NCI-H345 treated with DMSO at 0.1 percent for 48 hours (cell line): ENCODE measurements at regions not wholly inside any gene's neighbourhood (a gene's known extent, or its start where the extent isn't known, plus 50 kb on each side); places are given as distances from the start of the nearest gene placed in this dataset.
"Not testable (repeated sequence)": the region's sequence is repeated elsewhere in the genome, so short reads cannot be mapped to it uniquely, and the experiment has no call there.

Experiments used
- DNase-seq: peaks from one replicate; lab custom pipeline; 2025; ENCODE audit not compliant: unreplicated experiment; lab: John Stamatoyannopoulos, UW

DNA sequence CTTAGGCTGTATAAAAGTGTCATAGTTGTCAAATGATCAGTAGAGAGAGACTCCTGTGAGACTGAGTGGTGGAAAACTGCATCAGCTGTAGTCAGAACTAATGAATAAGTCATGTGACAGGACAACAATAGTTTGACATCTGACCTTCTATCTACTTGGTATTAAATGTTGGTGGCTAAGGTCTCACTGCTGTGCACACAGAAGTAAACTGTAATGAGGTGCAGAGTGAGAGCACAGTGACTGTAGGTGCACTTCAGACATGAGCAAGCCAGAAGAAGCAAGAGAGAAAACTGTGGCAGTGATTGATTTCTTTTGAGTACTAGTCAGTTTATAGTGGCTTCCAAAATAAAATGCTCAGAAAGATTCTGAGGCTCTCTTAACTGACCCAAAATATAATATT lies 803.6 kb downstream of the RAPGEF2 start:
- no peak for DNase-seq

DNA sequence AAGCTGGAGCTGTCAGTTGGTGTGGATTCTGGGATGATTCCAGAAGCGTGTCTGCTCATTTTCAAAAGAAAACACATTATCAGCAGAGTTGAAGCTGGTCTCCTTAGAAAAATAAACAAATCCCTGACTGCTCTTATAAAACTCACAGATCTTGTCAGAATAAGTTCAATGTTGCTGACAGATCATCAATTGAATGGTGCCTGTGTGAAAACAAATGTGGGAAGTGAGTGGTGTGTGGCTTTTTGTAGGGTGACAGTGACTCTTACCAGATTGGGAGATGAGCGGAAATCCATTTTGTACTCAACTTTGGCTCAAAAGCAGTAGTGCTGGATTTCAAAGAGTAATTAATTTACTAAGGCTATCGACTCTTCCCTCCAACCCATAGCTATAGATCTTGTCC lies 807.8 kb downstream of the RAPGEF2 start:
- no peak for DNase-seq

DNA sequence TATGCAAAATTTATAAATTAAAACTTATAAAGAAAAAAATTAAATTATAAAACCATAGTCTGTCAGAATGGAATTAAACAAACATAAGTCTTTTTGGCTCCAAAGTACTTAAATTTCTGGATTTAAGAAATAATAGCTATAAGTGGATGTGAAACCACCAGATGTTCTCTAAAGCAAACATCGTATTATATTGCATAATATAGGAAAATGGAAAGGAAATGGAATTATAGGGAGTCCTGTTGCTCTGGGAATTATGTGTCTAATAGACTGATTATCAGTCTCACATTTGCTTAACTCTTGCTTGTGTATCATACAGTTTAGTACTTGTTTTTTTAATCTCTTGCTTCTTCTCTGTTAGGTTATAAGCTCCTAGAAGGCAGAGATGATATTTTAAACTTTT lies 819.2 kb downstream of the RAPGEF2 start:
- DNase-seq = no peak

DNA sequence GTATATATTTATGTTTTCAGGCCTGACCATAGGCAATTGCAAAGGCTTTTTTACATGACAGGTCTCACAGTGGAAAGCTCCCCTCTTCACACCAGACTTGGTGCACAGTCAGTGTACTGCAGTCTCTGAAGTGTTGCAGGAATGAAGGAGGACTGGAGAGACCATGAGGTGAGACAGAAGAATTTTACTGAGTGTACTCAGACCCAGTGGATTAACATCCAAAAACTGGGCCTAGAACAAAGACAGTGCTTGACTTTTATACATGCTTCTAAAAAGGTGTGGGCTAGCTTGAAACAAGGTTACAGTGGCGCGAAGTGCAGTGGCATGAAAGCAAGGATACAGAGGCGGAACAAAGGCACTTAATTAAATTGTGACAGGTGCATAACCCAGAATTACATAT lies 822.9 kb downstream of the RAPGEF2 start:
- DNase-seq = no peak

GRCh38 chr4:159926871-159927270 lies 824.0 kb downstream of the RAPGEF2 start:
- no peak for DNase-seq

DNA sequence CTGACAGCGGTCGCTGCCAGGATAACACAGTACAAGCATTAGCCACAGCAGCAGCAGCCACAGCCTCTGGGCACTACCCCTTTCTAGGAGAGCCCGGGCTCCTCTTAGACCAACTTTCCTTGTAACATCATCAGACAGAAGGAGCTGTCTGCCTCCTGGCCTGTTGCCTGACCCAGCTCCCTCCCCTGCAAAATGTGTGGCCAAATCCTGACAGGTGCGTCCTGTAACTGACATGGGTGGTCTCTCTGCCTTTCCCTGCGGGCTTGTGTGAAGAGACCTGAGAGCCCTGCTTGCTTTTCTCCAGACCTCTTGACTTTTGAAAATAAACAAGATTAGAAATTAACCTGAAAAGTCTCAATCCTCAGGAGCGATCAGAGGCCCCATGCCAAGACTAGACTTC lies 824.9 kb downstream of the RAPGEF2 start:
- no peak for DNase-seq

DNA sequence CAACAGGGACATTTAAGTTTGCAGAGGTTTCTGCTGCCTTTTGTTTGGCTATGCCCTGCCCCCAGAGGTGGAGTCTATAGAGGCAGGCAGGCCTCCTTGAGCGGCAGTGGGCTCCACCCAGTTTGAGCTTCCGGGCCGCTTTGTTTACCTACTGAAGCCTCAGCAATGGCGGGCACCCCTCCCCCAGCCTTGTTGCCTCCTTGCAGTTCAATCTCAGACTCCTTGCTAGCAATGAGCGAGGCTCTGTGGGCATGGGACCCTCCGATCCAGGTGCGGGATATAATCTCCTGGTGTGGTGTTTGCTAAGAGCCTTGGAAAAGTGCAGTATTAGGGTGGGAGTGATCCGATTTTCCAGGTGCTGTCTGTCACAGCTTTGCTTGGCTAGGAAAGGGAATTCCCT lies 831.7 kb downstream of the RAPGEF2 start:
- DNase-seq = not testable (repeated sequence)

DNA sequence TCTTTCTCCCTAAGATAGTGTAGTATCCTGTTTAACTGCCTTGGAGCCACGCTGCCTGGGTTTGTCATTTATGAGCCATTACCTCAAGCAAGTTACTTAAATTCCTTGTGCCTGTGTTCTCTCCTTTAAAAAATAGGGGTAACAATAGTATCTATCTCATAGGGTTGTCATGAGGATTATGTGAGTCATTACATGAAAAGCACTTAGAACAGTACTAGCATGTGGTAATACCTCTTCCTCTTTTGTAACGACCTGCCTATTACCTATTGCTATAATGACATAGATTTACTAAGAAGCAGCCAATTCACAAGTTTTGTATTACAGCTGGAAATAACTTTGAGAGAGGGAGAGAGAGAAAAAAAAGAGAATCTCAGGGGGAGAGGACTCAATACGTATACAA lies 834.7 kb downstream of the RAPGEF2 start:
- no peak for DNase-seq

DNA sequence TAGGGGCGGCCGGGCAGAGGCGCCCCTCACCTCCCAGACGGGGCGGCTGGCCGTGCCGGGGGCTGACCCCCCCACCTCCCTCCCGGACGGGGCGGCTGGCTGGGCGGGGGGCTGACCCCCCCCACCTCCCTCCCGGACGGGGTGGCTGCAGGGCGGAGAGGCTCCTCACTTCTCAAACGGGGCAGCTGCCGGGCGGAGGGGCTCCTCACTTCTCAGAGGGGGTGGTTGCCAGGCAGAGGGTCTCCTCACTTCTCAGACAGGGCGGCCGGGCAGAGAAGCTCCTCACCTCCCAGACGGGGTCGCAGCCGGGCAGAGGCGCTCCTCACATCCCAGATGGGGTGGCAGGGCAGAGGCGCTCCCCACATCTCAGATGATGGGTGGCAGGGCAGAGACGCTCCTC lies 836.8 kb downstream of the RAPGEF2 start:
- DNase-seq = not testable (repeated sequence)

DNA sequence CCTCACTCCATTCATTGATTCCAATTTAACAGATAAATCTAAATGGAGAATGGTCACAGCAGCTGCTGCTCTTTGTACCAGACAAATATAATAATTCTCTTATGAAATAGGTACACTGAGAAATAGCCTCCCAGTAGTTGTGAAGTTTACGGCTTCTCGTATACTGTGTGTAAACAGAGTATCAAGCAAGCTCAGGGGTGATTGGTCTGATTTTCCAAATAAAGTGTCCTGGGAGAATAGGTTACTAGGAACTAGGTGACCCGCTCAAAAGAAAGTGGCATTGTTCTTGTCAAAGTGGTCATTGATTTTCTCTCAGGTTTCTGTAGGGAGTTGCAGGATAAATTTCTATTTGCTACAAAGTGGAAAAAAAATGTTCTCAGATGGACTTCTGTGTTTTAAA lies 838.2 kb downstream of the RAPGEF2 start:
- DNase-seq = no peak

DNA sequence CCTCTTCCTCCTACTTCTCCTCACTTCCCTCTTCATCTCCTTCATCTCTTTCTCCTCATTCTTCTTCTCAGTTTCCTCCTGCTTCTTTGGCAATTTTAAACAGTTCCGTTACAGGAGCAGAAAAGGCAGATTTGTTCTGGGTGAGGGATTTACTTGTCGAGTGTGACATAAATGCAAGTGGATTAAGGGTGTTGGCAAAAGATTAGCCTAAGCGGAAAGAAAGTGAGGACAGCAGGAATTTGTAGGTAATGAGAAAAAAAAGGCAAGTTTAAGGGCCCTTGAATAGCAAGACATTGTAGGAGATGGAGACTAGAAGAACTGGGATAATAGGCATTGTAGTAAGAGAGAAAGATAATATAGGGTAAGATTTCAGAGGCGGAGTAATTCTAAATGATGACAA lies 841.6 kb downstream of the RAPGEF2 start:
- DNase-seq = no peak

DNA sequence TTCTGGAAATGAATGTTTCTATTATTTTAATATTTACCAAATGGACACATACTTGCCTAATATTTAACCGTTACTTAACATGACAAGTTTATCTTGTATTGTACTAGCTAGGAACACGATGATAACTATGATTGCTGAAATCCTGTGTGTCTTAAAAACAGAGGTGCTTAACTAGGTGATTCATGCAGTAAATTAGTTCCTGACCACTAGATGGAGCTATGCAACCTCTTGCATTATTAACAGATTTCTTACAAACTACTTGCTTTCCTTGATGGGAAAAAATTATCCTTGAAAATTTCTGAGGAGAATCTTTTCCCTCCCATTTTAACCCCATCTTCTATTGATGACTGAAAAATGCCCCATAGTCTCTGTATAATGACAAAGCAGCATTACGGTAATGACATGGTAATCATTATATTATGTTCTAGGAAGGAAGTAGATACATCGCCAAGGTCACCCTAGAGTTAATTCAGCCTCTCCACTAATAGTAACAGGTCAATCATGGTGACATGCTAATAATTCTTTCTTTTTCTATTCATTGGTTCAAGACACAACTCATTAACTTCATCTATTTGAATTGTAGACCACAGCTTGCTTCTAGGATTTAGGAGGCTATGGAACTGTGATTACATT lies 844.2 kb downstream of the RAPGEF2 start:
- no peak for DNase-seq

- no peak for DNase-seq
Measured at GRCh38 chr4:159950707-159951106, 847.8 kb downstream of the RAPGEF2 start.

DNA sequence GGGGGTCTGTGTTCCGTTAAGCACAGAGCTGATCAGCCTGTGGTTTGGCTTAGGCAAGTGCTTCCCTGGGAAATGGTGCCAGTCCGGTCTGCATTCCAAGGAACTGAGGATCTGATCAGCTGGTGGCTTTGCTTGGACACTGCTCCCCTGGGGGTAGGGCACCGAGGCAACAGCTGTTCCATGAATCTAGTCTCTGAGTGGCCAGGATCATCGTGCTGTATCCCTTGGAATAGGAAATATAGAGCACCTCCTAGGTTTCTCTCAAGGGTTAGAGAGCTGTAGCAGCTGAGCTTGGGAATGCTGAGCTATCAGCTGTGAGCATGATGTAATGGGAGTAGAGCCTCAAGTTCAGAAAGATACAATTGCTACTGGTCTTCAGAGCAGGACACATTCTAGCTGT lies 863.9 kb downstream of the RAPGEF2 start:
- DNase-seq = no peak

DNA sequence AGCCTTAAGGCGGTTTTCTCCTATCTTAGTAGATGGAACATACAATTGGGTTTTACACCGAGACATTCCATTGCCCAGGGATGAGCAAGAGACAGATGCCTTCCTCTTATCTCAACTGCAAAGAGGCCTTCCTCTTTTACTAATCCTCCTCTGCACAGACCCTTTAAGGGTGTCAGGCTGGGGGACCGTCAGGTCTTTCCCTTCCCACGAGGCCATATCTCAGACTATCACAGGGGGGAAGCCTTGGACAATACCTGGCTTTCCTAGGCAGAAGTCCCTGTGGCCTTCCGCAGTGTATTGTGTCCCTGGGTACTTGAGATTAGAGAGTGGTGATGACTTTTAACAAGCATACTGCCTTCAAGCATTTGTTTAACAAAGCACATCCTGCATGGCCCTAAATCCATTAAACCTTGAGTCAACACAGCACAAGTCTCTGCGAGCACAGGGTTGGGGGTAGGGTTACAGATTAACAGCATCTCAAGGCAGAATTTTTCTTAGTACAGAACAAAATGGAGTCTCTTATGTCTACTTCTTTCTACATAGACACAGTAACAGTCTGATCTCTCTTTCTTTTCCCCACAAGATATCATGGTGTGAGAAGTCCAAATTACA lies 874.1 kb downstream of the RAPGEF2 start:
- not testable (repeated sequence) for DNase-seq

DNA sequence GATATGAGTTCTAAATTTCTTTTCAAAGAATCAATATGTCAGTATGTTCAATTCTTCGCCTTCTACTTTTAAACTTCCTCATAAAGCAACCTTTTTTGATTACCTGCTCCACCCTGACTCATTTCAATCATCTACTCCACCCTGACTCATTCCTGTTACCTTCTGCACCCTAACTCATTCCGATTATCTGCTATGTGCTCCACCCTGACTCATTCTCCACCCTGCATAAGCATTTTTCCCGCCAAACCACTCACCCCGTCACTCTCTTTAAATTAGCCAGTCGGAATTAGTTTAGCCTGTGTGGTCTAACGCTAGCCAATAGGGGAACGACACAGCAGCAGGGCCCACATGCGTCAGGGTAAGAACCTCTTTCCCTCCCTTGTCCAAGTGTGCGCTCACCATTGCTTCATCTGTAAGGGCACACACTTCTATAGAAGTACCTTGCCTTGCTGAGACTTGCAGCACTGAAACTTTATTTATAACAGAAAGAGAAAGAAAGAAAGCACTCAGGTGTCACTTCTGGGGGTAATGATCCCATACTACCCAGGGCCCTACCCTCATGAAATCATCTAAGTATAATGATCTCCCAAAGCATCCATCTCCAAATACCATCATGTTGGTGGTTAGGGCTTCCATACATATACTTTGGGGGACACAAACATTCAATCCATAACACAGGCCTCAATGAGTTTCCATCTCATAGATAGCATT lies 875.2 kb downstream of the RAPGEF2 start:
- DNase-seq = no peak

GRCh38 chr4:159979351-159979750 lies 876.5 kb downstream of the RAPGEF2 start:
- DNase-seq = no peak

GRCh38 chr4:159979953-159980352 lies 877.1 kb downstream of the RAPGEF2 start:
- no peak for DNase-seq

GRCh38 chr4:159980826-159981468 lies 878.1 kb downstream of the RAPGEF2 start:
- DNase-seq = no peak

DNA sequence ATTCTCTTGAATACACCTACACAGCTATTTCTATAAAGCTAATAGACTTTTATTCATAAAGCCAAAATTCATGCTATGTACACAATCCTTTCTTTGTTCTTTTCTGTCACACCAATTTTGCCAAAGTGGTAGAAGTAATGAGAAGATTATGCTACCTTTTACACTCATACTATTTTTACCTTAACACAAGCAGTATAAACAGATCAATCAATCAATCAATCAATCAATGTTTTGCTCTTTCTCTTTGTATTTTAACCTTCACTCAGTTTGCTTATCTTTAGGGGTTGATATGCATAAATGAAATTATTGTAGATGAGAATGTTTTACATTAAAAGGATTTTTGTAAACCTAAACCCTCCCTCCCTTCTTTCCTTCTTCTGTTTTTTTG lies 878.6 kb downstream of the RAPGEF2 start:
- DNase-seq = no peak

- DNase-seq = no peak
Measured at GRCh38 chr4:159983082-159983481, 880.2 kb downstream of the RAPGEF2 start.
